ENCODE measurements at regions not wholly inside any gene's neighbourhood (a gene's known extent, or its start where the extent isn't known, plus 50 kb on each side); places are given as distances from the start of the nearest gene placed in this dataset.
"Not testable (repeated sequence)": the region's sequence is repeated elsewhere in the genome, so short reads cannot be mapped to it uniquely, and the experiment has no call there.

DNA sequence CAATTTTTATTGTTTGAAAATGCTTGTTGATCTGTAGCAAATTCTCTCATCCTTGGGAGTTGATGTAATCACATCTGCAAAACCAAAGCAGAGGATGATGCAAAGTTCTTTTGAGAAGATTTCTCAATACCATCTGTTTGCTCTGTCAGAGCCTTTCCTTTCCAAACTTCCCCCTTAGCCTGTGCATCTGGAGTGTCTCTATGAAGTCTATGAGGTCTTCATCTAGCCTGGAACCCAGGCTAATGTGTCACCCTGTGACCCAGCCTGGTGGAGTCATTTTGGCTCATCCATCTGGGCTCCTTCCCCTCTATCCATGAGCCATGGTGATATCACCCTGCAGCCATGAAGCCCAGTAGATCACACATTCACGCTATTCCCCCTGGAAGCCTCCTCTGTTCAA lies 123.2 kb upstream of the SLC7A14 start:
- no peak for DNase-seq

DNA sequence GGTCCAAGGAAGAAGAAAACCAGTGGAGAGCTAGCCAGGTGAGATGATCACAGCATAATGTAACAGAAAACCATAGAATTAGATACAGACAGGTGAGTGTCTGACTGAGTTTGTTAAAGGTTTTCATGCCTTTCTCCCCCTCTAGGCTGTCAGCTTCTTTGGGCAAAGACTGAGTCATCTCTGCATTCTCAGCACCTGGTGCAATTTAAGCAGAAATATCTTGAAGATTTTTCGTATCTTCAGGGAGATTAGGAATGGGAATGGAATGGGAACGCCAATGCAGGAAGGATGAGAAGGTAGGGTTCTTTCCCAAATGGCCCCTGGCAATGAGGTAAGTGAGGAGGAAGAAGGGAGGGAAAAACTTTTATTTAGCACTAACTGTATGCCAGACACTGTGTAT lies 122.0 kb upstream of the SLC7A14 start:
- DNase-seq = no peak

DNA sequence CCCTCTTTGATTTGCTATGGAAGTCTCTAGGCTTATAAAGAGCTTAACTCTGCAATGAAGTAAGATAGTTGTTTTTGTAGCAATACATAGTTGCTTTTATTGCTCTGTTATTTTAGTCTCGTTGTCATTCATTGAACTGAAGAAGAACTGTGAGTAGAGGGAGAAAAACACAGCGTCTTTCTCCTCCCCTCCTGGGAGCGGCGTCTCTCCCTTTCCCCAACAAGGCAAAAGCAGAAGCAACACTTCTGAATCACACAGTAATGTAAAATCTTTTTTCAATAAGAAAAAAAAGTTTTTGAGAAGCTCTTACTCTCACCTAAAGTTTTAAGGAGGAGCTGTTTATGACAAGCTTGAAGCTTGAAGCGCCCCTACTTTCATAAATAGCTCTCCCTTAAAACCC lies 119.3 kb upstream of the SLC7A14 start:
- DNase-seq = no peak

DNA sequence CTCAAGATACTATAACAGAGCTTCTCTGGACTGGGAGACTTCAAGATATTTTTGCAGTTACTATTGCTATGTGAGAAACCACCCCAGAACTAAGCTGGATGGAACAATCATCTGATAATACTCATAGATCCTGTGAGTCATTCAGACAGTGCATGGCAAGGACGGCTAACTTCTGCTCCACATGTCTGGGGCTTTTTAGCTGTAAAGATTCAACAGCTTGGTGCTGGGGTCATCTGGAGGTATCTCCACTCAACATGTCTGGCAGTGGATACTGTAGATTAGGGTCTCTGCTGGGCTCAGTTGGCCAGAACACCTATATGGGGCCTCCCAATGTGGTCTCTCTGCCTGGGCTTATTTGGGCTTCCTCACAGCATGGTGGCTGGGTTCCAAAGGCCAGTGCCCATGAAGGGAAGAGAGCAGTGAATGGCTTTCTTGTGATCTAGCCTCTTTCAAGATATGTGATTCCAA lies 117.3 kb upstream of the SLC7A14 start:
- DNase-seq = no peak

DNA sequence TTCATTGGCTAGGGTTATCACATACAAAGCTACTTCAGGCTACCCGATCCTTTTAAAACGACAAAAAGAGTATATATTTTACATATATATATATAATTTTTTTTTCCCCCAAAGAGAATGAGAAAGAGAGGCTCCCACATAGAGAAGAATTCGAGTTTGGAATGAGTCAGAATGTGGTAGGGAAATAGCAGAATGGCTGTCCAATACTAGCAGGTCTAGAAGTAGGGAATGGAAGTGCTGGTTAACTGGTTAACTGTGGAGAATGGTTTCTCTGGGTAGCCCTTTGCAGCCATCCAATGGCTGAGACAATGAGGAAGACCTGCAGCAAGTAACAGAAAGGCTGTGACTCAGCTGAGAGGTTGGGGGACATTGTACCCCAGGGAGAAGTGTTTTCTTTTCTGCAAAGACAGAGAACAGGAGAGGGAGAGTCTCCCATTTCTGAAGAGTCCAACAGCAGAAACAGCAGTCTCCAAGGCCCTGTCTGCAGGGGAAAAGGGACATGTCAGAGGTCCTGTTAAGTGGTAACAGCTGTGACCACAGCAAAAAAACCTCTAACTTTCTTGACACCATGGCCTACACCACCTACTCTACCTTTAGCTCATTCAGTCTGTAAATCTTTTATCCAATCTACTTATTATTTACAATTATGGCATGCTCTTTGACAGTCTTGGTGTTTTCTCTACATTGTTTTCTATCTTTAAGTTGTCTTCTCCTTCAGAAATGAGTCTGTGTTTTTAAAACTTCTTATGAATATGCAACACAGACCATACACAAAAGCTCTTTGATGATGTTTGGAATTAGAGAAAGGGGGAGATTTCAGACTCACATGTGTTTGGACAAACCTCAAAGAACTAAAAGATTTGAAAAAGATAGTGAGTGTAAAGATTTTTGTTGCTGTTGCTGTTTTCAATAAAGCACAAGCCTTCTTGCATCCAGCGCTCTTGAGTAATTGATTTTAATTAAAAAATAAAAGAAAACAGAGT lies 116.1 kb upstream of the SLC7A14 start:
- no peak for DNase-seq

DNA sequence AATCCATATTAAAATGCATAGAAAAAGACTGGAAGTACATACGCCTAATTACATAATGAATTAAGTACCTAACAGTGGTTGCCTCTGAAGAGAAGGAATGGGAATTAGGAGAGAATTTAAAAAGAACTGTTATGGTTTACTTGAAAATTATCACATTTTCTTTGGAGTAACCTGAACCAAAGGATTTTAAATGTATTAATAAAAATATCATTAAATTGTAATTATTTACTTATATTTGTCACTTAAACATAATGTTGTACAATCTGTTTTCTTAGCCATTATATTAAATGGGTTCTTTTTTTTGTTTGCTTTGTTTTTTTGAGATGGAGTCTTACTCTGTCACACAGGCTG lies 114.2 kb upstream of the SLC7A14 start:
- DNase-seq = no peak

DNA sequence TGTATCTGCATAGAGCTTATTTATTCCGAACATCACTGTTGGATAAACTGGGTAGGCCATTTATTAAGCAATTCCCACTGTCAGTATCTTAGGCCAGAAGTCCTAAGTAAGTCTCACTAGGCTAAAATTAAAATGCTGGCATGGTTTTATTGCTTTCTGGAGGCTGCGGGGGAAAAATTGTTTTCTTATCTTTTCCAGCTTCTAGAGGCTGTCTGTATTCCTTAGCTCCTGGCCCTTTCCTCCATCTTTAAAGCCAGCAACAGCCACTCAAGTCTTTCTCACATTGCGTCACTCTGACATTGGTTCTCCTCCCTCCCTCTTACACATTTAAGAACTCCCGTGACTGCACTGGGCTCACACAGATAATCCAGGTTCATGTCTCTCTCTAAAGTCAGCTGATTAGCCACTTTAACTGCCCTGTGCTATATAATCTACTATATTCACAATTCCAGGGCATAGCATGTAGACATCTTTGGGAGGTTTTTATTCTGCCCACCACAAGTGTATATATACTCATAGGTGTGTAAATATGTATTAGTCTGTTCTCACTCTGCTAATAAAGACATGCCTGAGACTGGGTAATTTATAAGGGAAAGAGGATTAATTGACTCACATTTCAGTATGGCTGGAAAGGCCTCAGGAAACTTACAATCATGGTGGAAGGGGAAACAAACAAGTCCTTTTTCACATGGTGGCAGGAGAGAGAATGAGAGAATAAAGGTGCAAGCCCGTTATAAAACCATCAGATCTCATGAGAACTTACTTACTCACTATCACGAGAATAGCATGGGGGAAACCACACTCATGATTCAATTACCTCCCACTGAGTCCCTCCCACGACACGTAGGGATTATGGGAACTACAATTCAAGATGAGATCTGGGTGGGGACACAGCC lies 113.5 kb upstream of the SLC7A14 start:
- peak; percentile 43 to 63 for DNase-seq

DNA sequence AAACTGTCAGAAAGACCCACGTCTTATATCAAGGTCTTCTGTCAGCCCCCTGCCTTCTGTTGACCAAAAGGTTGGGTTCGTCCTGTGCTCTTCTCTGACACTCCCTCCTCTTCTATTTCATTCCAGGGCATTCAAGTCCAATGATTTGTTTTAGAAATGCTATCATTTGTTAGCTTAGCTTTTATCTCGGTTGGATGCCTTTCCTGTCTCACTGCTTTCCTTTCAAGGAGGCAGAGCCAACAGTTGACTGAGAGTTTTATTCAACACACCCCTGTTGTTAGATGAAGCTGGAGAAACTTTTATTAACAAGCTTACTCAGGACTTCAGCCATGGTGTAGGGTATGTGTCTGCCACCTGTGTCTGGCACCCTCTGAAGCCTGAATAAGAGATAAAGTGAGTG lies 112.0 kb upstream of the SLC7A14 start:
- DNase-seq = no peak

DNA sequence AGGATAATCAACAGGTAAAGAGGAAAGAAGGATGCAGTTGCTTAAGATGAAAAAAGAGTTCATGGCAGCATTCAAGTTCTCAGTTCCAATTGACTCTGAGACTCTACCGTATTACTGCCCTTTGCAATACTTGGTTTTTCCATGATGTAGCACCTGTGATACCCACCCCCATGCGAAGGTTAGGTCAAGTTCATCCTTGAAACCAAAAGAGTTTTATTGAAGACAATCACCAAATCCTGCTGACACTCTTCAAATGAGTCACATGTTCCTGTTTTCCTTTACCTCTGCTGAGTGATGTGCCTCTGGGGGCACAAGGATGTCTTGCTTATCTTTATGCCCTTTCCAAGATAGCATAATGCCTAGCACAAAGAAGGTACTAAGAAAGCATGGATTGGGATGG lies 111.3 kb upstream of the SLC7A14 start:
- no peak for DNase-seq

DNA sequence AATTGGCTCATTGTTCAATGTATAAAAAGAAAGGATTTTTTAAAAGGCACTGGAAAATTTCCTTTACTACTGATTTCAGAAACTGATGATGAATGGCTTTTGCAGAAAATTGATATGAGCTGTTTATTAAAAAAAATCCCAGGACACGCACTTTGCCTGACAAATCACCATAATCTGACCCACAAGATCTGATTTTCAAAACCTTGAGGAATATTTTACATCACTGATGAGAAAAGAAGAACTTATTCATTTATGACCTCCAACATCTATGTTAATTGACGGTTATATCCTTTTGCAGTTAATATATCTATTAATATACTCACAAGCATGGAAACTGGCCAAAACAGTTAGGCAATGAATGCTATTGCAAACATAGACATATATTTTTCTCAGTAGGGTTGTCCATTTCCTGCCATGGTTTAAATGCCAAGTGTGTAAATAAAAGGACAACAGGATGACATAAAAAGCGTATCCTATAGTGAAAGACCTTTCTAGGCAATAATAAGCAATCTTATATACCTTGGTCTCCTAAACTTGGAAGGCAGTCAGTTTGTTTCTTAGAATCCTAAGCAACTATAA lies 109.7 kb upstream of the SLC7A14 start:
- DNase-seq = peak; percentile 59 to 61

DNA sequence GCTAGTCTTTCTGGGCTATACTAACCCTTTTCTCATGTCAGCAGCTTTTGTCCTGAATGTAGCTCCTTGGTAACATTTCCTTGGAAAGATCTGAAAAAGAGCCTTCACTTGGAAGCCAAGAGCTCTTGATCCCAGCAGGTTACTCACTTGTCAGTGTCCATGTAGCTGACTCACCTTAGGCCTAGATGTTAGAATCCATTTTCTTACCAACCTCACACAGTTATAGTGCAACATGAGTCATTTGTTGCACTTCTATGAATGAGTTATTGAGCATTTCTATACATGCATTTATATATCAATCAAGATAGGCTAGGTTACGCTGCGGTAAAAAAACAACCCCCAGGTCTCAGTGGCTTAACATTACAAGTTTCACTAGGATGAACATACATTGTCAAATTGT lies 106.8 kb upstream of the SLC7A14 start:
- no peak for DNase-seq

DNA sequence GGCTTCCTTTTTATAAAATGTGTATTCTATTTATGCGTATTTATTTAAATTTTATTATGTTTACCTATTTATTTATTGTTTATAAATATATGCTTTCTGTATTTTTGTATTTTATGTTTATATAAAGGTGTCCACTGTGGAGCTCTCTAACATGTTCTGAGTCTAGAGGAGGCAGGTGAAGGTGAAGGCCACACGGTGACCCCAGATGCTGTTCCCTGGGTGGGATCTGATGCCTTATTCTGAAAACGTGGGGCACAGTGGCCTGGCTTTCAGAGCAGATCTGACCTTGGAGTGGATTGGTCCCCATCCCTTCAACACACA lies 104.7 kb upstream of the SLC7A14 start:
- no peak for DNase-seq

DNA sequence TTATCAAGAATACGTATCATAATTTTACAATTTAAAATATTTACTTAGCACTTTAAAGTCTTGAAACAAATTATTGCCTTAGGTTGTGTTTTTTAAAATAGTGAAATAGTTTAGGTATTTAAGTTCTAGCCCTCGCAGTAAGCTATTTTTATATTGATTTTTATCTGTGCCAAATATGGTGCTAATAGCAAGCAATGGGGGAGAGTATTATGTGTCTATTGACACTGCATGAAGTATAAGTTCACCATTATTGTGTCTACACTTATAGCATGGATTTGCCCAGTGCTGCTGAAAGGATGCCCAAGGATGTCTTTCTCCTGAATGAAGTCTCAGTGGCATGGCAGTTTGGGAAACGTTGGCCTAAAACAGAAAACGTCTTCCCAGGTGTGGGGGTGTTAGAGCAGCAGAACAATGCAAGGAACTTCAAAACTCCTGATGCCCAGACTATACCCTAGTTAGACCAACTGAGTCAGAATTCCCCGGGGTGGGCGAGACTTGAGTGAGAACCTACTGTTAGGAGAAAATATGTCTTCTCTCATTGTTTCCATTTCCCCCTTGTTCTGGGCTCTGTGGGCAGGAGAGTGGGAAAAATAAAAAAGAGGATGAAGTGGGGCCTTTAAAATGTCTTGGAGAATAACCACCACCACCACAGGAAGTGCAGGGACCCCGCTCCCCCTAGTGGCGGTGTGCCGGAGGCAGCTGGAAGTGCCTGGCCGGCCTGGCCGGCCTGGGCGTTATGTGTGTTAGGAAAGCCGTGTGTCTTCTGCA lies 104.2 kb upstream of the SLC7A14 start:
- DNase-seq = no peak

DNA sequence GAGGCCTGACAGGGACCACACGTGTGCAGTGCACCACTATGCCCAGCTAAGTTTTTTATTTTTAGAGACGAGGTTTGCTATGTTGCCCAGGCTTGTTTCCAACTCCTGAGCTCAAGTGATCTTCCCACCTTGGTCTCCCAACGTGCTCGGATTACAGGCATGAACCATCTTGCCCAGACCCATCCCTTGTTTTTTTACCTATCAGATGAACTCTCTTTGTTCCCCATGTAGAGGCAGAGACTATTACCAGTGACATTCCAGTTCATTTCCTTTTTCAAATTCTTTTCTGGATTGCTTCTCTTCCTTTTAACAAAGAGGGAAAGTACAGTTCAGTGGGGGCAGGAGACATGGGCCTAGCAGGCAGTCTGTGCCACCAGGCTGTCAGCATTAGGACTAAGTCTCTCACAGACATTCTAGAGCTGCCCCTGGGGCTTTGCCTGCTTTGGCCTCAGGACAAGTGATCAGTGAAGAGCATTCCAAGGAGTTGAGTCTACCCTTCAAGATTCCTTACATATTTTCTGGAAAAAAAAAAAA lies 103.5 kb upstream of the SLC7A14 start:
- no peak for DNase-seq

DNA sequence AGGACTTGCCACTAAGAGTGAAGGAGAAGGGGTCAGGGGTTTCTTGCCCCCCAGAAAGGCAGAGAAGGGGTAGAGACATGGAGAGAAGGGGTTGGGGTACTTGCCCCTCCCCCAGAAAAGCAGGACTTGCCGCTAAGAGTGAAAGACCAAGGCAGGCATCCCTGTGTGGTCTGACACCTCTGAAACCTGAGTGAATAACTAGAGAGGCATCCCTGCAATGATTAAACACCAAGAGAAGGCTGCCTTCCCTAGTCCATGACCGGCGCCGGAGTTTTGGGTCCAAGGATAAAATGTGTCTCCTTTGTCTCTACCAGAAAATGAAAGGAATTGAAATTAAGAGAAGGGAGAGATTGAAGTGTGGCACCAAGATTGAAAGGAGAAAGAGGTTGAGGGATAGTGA lies 102.3 kb upstream of the SLC7A14 start:
- DNase-seq = not testable (repeated sequence)

DNA sequence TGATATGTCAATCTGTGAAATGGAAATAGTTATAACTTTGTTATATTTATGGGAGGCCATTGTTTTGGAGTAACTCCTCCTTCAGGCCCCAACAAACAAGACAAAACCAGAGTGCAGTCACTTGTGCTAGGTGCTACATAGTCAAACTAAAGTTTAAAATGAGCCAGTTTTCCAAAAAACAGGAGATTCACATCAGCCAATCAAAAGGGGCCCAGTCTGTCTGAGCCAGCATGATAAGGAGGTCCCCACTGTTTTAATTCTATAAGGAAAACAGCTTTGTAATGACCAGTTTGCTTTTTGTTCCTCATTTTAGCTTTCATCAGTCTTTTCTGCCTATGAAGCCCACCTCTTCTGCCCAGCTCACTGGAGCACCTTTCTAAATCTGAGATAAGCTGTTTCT lies 94.7 kb upstream of the SLC7A14 start:
- DNase-seq = no peak

DNA sequence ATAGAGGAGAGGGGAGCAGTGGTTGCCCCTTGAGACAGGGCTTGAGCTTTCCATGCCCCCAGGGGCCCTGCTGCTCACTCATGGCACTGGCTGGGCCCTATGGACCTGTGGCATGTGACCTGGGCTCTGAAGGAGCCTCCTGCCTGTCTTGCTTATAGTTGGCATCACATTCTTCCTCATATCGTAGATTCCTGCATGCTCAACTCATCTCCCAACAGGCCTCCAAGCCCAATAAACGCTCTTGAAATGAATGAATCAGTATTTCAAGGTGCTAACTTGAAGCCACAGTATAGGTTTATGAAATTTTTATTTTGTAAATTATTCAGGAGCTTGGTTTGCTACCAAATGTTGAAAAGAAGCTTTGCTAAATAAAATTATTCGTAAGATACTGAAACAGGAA lies 93.3 kb upstream of the SLC7A14 start:
- DNase-seq = no peak

DNA sequence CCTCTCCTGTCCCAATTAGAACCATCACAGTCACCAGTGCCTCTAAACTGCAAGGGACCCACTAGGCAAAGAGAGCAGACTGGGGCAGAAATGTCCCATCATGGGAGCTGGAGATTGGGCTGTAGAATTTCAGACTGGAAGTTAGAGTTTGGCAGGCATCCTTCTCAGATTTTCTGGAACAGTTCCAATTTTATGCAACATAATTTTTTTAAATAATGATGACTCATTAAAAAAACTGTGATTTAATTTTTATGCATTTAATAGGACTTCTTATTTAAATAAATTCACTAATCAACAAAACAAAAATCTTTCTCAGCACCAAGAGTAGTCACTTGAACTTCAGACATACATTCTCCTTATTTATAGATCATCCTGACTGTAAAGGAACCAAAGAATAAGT lies 84.6 kb upstream of the SLC7A14 start:
- DNase-seq = no peak

DNA sequence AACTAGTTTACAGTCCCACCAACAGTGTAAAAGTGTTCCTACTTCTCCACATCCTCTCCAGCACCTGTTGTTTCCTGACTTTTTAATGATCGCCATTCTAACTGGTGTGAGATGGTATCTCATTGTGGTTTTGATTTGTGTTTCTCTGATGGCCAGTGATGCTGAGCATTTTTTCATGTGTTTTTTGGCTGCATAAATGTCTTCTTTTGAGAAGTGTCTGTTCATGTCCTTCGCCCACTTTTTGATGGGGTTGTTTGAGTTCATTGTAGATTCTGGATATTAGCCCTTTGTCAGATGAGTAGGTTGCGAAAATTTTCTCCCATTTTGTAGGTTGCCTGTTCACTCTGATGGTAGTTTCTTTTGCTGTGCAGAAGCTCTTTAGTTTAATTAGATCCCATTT lies 77.1 kb upstream of the SLC7A14 start:
- DNase-seq = not testable (repeated sequence)

DNA sequence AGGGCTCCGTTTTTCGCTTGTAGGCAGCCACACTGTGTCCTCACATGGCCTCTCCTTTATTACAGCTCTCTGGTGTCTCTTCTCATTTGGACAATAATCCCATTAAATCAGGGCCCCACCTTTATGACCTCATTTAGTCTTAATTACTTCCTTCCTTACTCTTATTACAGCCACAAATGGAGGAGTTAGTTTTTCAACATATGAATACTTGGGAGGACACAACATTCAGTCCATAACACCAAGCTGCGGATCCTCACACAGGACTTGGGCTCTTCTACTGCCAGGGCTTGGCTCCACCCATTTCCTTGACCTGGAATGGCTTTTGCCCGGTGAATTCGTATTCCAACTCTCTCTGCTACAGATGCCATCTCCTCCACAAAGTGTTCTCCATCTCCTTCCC lies 74.3 kb upstream of the SLC7A14 start:
- DNase-seq = no peak

DNA sequence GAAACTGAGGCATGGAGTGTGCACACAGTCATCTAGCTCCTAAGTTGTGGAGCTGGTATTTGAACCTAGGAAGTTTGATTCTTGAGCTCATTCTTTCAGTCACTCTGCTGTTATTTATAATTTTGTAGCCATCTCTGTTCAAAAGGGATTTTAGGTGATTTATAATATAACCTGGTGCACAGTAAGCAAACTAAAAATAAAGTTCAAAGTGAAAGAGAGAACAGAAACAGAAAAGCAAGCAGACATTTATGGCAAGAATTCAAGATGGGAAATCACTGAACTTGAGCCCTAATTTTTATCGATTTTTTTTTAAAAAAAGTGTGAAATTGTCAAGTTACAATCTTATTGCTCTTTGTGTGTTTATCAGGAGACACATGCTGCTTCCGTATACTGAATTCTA lies 71.4 kb upstream of the SLC7A14 start:
- no peak for DNase-seq

DNA sequence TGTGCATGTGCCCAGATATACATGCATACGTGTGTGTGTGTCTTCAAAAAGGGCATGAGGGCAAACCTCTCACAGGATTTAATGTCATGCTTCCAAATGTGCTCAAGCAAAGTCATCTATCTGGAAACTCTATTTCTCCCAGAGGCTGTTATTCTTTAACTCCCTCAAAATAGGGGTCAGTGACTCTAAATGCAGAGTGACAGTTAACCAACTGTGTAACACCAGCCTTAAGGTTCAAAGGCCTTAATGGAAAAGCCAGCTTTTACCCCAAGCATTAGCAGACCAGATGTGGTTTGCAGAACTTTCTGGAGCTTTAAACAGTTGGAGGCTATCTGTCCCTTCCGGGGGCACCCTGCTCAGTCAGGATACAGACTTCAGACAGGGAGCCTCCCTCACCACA lies 70.4 kb upstream of the SLC7A14 start:
- no peak for DNase-seq

Data from right lung (tissue), 2 donors.